ENCODE measurements at regions not wholly inside any gene's neighbourhood (a gene's known extent, or its start where the extent isn't known, plus 50 kb on each side); places are given as distances from the start of the nearest gene placed in this dataset.

GRCh38 chr7:67777119-67777518 is 780.5 kb downstream of the TYW1 start:
- no peaks in the 10 kb centered on the region for H3K4me1 ChIP-seq
- intact Hi-C loops (cut with DNase I; ENCODE audit: low total_unique reads), result no loop called here
- no peaks in the 10 kb centered on the region for H3K9me3 ChIP-seq
- H3K36me3 ChIP-seq, result no peaks in the 10 kb centered on the region
- no peak for DNase-seq
- TF ChIP-seq CTCF (IDR thresholded peaks at IDR 0.05), result no peak
- H3K27ac ChIP-seq, result no peak overlapping the region
- H3K4me3 ChIP-seq, result no peak overlapping the region
- H3K27me3 ChIP-seq, result no peaks in the 10 kb centered on the region

GRCh38 chr7:67781841-67782240 is 785.2 kb downstream of the TYW1 start:
- TF ChIP-seq CTCF (IDR thresholded peaks at IDR 0.05), result no peak

GRCh38 chr7:67786021-67786420 is 789.4 kb downstream of the TYW1 start:
- TF ChIP-seq CTCF (IDR thresholded peaks at IDR 0.05), result no peak
- Histone ChIP-seq H3K4me3 (no peak overlapping the region), H3K4me1 (no peaks in the 10 kb centered on the region), H3K27me3 (no peaks in the 10 kb centered on the region), H3K36me3 (no peaks in the 10 kb centered on the region), H3K27ac (no peak overlapping the region), H3K9me3 (no peaks in the 10 kb centered on the region)
- intact Hi-C loops (cut with DNase I; ENCODE audit: low total_unique reads), result no loop called here
- no peak for DNase-seq

More at GRCh38 chr7:67781841-67782240, 785.2 kb downstream of the TYW1 start:
- H3K4me3 ChIP-seq, result no peak overlapping the region
- H3K4me1 ChIP-seq, result no peaks in the 10 kb centered on the region
- no peak overlapping the region for H3K27ac ChIP-seq
- no peaks in the 10 kb centered on the region for H3K36me3 ChIP-seq
- H3K9me3 ChIP-seq, result no peaks in the 10 kb centered on the region
- intact Hi-C loops (cut with DNase I; ENCODE audit: low total_unique reads), result no loop called here
- H3K27me3 ChIP-seq, result no peaks in the 10 kb centered on the region
- DNase-seq, result no peak

GRCh38 chr7:67788669-67789068 is 792.0 kb downstream of the TYW1 start:
- H3K9me3 ChIP-seq, result no peaks in the 10 kb centered on the region
- H3K4me3 ChIP-seq, result no peak overlapping the region
- intact Hi-C loops (cut with DNase I; ENCODE audit: low total_unique reads), result no loop called here
- H3K4me1 ChIP-seq, result no peaks in the 10 kb centered on the region
- no peak for DNase-seq
- H3K27me3 ChIP-seq, result no peaks in the 10 kb centered on the region
- H3K36me3 ChIP-seq, result no peaks in the 10 kb centered on the region
- no peak overlapping the region for H3K27ac ChIP-seq
- TF ChIP-seq CTCF (IDR thresholded peaks at IDR 0.05), result no peak

- Histone ChIP-seq H3K9me3 (no peaks in the 10 kb centered on the region), H3K27me3 (no peaks in the 10 kb centered on the region), H3K27ac (no peak overlapping the region), H3K36me3 (no peaks in the 10 kb centered on the region), H3K4me3 (no peak overlapping the region), H3K4me1 (no peaks in the 10 kb centered on the region)
- DNase-seq, result no peak
- intact Hi-C loops (cut with DNase I; ENCODE audit: low total_unique reads), result no loop called here
- TF ChIP-seq CTCF (IDR thresholded peaks at IDR 0.05), result no peak
Observed at GRCh38 chr7:67791918-67792317, 795.3 kb downstream of the TYW1 start.

GRCh38 chr7:67794544-67794943 is 797.9 kb downstream of the TYW1 start:
- H3K27ac ChIP-seq, result no peak overlapping the region
- H3K36me3 ChIP-seq, result no peaks in the 10 kb centered on the region
- DNase-seq, result no peak
- no peak overlapping the region for H3K4me3 ChIP-seq
- no peaks in the 10 kb centered on the region for H3K4me1 ChIP-seq
- H3K27me3 ChIP-seq, result no peaks in the 10 kb centered on the region
- H3K9me3 ChIP-seq, result no peaks in the 10 kb centered on the region
- intact Hi-C loops (cut with DNase I; ENCODE audit: low total_unique reads), result no loop called here
- TF ChIP-seq CTCF (IDR thresholded peaks at IDR 0.05), result no peak
